Ovary (tissue), 3 donors: ENCODE measurements at regions not wholly inside any gene's neighbourhood (a gene's known extent, or its start where the extent isn't known, plus 50 kb on each side); places are given as distances from the start of the nearest gene placed in this dataset.
"Not testable (repeated sequence)": the region's sequence is repeated elsewhere in the genome, so short reads cannot be mapped to it uniquely, and the experiment has no call there.

ENCODE experiments used
- EP300 ChIP-seq: sonication (generic); formaldehyde crosslinking; IDR thresholded peaks from one replicate; pipeline ENCODE4 v1.6.1; 2017; ENCODE audit warnings: antibody characterized with exemption
- POLR2A ChIP-seq: fragments of 450-650 bp; IDR thresholded peaks from one replicate; pipeline ENCODE4 v1.6.1; 2017; ENCODE audit warnings: antibody characterized with exemption, mild to moderate bottlenecking, moderate library complexity
- TF ChIP-seq, protein P1 (sequence below), 3 donors: fragments of 450-650 bp in 2 of 3; fragments of 200-600 bp in 1 of 3; IDR thresholded peaks; one replicate each; pipeline versions ENCODE4 v1.5.1 to v1.8.0; 2016 to 2022; ENCODE audit warnings: antibody characterized with exemption in 3 of 3, mild to moderate bottlenecking in 1 of 3
- donor health status: DM: no; HTN: no; CAD: no.

GRCh38 chrX:92709784-92710183 is 930.6 kb downstream of the PCDH11X start:
- TF ChIP-seq, protein P1, sequence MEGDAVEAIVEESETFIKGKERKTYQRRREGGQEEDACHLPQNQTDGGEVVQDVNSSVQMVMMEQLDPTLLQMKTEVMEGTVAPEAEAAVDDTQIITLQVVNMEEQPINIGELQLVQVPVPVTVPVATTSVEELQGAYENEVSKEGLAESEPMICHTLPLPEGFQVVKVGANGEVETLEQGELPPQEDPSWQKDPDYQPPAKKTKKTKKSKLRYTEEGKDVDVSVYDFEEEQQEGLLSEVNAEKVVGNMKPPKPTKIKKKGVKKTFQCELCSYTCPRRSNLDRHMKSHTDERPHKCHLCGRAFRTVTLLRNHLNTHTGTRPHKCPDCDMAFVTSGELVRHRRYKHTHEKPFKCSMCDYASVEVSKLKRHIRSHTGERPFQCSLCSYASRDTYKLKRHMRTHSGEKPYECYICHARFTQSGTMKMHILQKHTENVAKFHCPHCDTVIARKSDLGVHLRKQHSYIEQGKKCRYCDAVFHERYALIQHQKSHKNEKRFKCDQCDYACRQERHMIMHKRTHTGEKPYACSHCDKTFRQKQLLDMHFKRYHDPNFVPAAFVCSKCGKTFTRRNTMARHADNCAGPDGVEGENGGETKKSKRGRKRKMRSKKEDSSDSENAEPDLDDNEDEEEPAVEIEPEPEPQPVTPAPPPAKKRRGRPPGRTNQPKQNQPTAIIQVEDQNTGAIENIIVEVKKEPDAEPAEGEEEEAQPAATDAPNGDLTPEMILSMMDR (IDR thresholded peaks at IDR 0.05): not testable (repeated sequence)
- TF ChIP-seq POLR2A, EP300: not testable (repeated sequence)
